ENCODE measurements at regions not wholly inside any gene's neighbourhood (a gene's known extent, or its start where the extent isn't known, plus 50 kb on each side); places are given as distances from the start of the nearest gene placed in this dataset.
"Not testable (repeated sequence)": the region's sequence is repeated elsewhere in the genome, so short reads cannot be mapped to it uniquely, and the experiment has no call there.

GRCh38 chr7:81293806-81294205 is 375.0 kb upstream of the SEMA3C start:
- no peaks in the 10 kb centered on the region for H3K36me3 ChIP-seq (ENCODE audit: control insufficient read depth, insufficient read depth, low read length)
- H3K9me3 ChIP-seq (ENCODE audit: control insufficient read depth, insufficient read depth, low read depth, low read length) = no peaks in the 10 kb centered on the region
- H3K27me3 ChIP-seq (ENCODE audit: control insufficient read depth, insufficient read depth, low read length) = no peaks in the 10 kb centered on the region
- H3K9ac ChIP-seq (ENCODE audit: low read length) = no peak overlapping the region
- no peaks in the 10 kb centered on the region for H3K4me1 ChIP-seq (ENCODE audit: control insufficient read depth, insufficient read depth, low read length)
- H3K4me3 ChIP-seq (ENCODE audit: low read depth, low read length) = no peak overlapping the region
- no peak overlapping the region for H3K27ac ChIP-seq (ENCODE audit: low read depth, low read length)

GRCh38 chr7:81286754-81287153 is 367.9 kb upstream of the SEMA3C start:
- not testable (repeated sequence) for H3K9ac ChIP-seq (ENCODE audit: low read length); H3K4me1 ChIP-seq (ENCODE audit: control insufficient read depth, insufficient read depth, low read length); H3K27me3 ChIP-seq (ENCODE audit: control insufficient read depth, insufficient read depth, low read length); H3K9me3 ChIP-seq (ENCODE audit: control insufficient read depth, insufficient read depth, low read depth, low read length); H3K36me3 ChIP-seq (ENCODE audit: control insufficient read depth, insufficient read depth, low read length); H3K4me3 ChIP-seq (ENCODE audit: low read depth, low read length); H3K27ac ChIP-seq (ENCODE audit: low read depth, low read length)

DNA sequence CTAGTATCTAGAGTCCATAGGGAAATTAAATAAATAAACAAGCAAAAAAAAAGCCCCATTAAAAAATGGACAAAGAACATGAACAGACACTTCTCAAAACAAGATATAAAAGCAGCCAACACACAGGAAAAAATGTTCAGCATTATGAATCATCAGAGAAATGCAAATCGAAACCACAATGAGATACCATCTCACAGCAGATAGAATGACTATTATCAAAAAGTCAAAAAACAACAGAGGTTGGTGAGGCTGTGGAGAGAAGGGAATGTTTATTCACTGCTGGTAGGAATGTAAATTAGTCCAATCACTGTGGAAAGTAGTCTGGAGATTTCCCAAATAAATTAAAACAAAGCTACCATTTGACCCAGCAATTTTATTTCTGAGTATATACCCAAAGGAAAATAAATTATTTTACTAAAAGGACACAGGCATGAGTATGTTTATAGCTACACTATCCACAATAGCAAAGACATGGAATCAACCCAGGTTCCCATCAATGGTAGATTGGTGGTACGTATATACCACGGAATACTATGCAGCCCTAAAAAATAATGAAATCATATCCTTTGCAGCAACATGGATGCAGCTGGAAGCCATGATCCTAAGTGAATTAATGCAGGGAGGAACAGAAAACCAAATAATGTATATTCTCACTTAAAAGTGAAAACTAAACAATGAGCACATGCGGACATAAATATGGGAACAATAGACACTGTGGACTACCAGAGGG is 366.5 kb upstream of the SEMA3C start:
- Histone ChIP-seq H3K27me3 (ENCODE audit: control insufficient read depth, insufficient read depth, low read length) (no peaks in the 10 kb centered on the region), H3K27ac (ENCODE audit: low read depth, low read length) (no peak overlapping the region), H3K36me3 (ENCODE audit: control insufficient read depth, insufficient read depth, low read length) (no peaks in the 10 kb centered on the region), H3K9ac (ENCODE audit: low read length) (no peak overlapping the region), H3K9me3 (ENCODE audit: control insufficient read depth, insufficient read depth, low read depth, low read length) (no peaks in the 10 kb centered on the region), H3K4me3 (ENCODE audit: low read depth, low read length) (no peak overlapping the region), H3K4me1 (ENCODE audit: control insufficient read depth, insufficient read depth, low read length) (no peaks in the 10 kb centered on the region)

DNA sequence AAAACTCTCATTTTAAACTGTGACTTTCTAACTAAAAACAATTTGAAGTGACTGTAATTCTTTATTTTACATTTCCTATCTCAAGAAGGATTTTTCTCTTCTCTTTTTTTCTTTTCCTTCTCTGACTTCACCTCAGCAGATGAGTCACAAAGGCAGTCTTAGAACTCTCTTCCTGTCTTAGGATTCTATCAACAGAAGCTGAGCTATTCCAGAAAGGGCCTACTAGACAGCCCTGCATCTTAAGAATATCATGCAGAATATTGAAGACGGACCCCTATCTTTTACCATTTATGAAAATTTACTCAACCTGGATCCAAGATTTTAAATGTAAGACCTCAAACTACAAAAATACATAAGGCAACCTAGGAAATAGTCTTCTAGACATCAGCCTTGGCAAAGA is 365.7 kb upstream of the SEMA3C start:
- Histone ChIP-seq H3K27ac (ENCODE audit: low read depth, low read length) (no peak overlapping the region), H3K4me1 (ENCODE audit: control insufficient read depth, insufficient read depth, low read length) (no peaks in the 10 kb centered on the region)

GRCh38 chr7:81280531-81280930 is 361.7 kb upstream of the SEMA3C start:
- no peak overlapping the region for H3K27ac ChIP-seq (ENCODE audit: low read depth, low read length)
- no peaks in the 10 kb centered on the region for H3K9me3 ChIP-seq (ENCODE audit: control insufficient read depth, insufficient read depth, low read depth, low read length)
- no peak overlapping the region for H3K4me3 ChIP-seq (ENCODE audit: low read depth, low read length)
- H3K4me1 ChIP-seq (ENCODE audit: control insufficient read depth, insufficient read depth, low read length) = no peaks in the 10 kb centered on the region
- no peaks in the 10 kb centered on the region for H3K36me3 ChIP-seq (ENCODE audit: control insufficient read depth, insufficient read depth, low read length)
- no peak overlapping the region for H3K9ac ChIP-seq (ENCODE audit: low read length)
- no peaks in the 10 kb centered on the region for H3K27me3 ChIP-seq (ENCODE audit: control insufficient read depth, insufficient read depth, low read length)

More for the DNA sequence above, 365.7 kb upstream of the SEMA3C start:
- no peaks in the 10 kb centered on the region for H3K9me3 ChIP-seq (ENCODE audit: control insufficient read depth, insufficient read depth, low read depth, low read length)
- no peak overlapping the region for H3K4me3 ChIP-seq (ENCODE audit: low read depth, low read length)
- no peak overlapping the region for H3K9ac ChIP-seq (ENCODE audit: low read length)
- no peaks in the 10 kb centered on the region for H3K36me3 ChIP-seq (ENCODE audit: control insufficient read depth, insufficient read depth, low read length)
- H3K27me3 ChIP-seq (ENCODE audit: control insufficient read depth, insufficient read depth, low read length) = no peaks in the 10 kb centered on the region

- H3K36me3 ChIP-seq (ENCODE audit: control insufficient read depth, insufficient read depth, low read length) = no peaks in the 10 kb centered on the region
- H3K4me1 ChIP-seq (ENCODE audit: control insufficient read depth, insufficient read depth, low read length) = no peaks in the 10 kb centered on the region; the same call in 1 of the 2 replicates
- no peak overlapping the region for H3K9ac ChIP-seq (ENCODE audit: low read length)
- no peak overlapping the region for H3K4me3 ChIP-seq (ENCODE audit: low read depth, low read length)
- H3K27ac ChIP-seq (ENCODE audit: low read depth, low read length) = no peak overlapping the region
- H3K9me3 ChIP-seq (ENCODE audit: control insufficient read depth, insufficient read depth, low read depth, low read length) = no peaks in the 10 kb centered on the region
- H3K27me3 ChIP-seq (ENCODE audit: control insufficient read depth, insufficient read depth, low read length) = no peaks in the 10 kb centered on the region
These were observed 358.8 kb upstream of the SEMA3C start for GRCh38 chr7:81277691-81278090.

GRCh38 chr7:81273601-81274397 is 354.9 kb upstream of the SEMA3C start:
- H3K27ac ChIP-seq (ENCODE audit: low read depth, low read length) = no peak overlapping the region
- H3K9ac ChIP-seq (ENCODE audit: low read length) = no peak overlapping the region
- no peaks in the 10 kb centered on the region; the same call in 1 of the 2 replicates for H3K4me1 ChIP-seq (ENCODE audit: control insufficient read depth, insufficient read depth, low read length)
- H3K36me3 ChIP-seq (ENCODE audit: control insufficient read depth, insufficient read depth, low read length) = no peaks in the 10 kb centered on the region
- H3K9me3 ChIP-seq (ENCODE audit: control insufficient read depth, insufficient read depth, low read depth, low read length) = no peaks in the 10 kb centered on the region
- no peaks in the 10 kb centered on the region for H3K27me3 ChIP-seq (ENCODE audit: control insufficient read depth, insufficient read depth, low read length)
- H3K4me3 ChIP-seq (ENCODE audit: low read depth, low read length) = no peak overlapping the region

GRCh38 chr7:81272176-81272575 is 353.3 kb upstream of the SEMA3C start:
- H3K9me3 ChIP-seq (ENCODE audit: control insufficient read depth, insufficient read depth, low read depth, low read length) = peaks cover 3% of the 10 kb centered on the region

GRCh38 chr7:81268551-81268950 is 349.7 kb upstream of the SEMA3C start:
- Histone ChIP-seq H3K9me3 (ENCODE audit: control insufficient read depth, insufficient read depth, low read depth, low read length) (peaks cover 19% of the 10 kb centered on the region), H3K4me1 (ENCODE audit: control insufficient read depth, insufficient read depth, low read length) (no peaks in the 10 kb centered on the region; the same call in 1 of the 2 replicates), H3K36me3 (ENCODE audit: control insufficient read depth, insufficient read depth, low read length) (no peaks in the 10 kb centered on the region), H3K4me3 (ENCODE audit: low read depth, low read length) (no peak overlapping the region), H3K27ac (ENCODE audit: low read depth, low read length) (no peak overlapping the region), H3K9ac (ENCODE audit: low read length) (no peak overlapping the region), H3K27me3 (ENCODE audit: control insufficient read depth, insufficient read depth, low read length) (no peaks in the 10 kb centered on the region)

More at GRCh38 chr7:81272176-81272575, 353.3 kb upstream of the SEMA3C start:
- no peak overlapping the region for H3K9ac ChIP-seq (ENCODE audit: low read length)
- no peak overlapping the region for H3K4me3 ChIP-seq (ENCODE audit: low read depth, low read length)
- H3K27ac ChIP-seq (ENCODE audit: low read depth, low read length) = no peak overlapping the region
- no peaks in the 10 kb centered on the region for H3K36me3 ChIP-seq (ENCODE audit: control insufficient read depth, insufficient read depth, low read length)
- no peaks in the 10 kb centered on the region for H3K27me3 ChIP-seq (ENCODE audit: control insufficient read depth, insufficient read depth, low read length)
- no peaks in the 10 kb centered on the region; the same call in 1 of the 2 replicates for H3K4me1 ChIP-seq (ENCODE audit: control insufficient read depth, insufficient read depth, low read length)

GRCh38 chr7:81267508-81267907 is 348.7 kb upstream of the SEMA3C start:
- Histone ChIP-seq H3K4me3 (ENCODE audit: low read depth, low read length) (no peak overlapping the region), H3K4me1 (ENCODE audit: control insufficient read depth, insufficient read depth, low read length) (no peaks in the 10 kb centered on the region), H3K27me3 (ENCODE audit: control insufficient read depth, insufficient read depth, low read length) (no peaks in the 10 kb centered on the region), H3K36me3 (ENCODE audit: control insufficient read depth, insufficient read depth, low read length) (no peaks in the 10 kb centered on the region), H3K9ac (ENCODE audit: low read length) (no peak overlapping the region), H3K27ac (ENCODE audit: low read depth, low read length) (no peak overlapping the region), H3K9me3 (ENCODE audit: control insufficient read depth, insufficient read depth, low read depth, low read length) (peaks cover 19% of the 10 kb centered on the region)

DNA sequence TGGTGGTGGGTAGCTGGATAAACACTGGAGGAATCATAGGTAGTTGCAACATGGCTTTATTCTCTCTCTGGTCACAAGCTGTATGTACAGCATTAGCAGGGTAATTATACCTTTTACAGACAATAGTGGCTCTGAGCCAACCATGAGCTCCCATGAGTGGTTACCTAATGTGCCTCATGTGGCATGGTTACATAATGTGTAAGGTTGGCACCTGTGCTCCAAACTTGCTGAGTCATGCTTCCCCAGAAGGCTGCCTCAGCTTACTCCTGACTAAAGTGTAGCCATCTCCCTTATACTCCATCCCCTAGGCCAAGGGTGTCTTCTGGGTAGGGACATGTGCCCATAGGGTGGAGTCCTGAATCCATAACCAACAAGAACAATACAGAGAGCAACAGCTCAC is 345.3 kb upstream of the SEMA3C start:
- Histone ChIP-seq H3K4me1 (ENCODE audit: control insufficient read depth, insufficient read depth, low read length) (no peaks in the 10 kb centered on the region), H3K27ac (ENCODE audit: low read depth, low read length) (no peak overlapping the region)

More for the DNA sequence above, 345.3 kb upstream of the SEMA3C start:
- H3K27me3 ChIP-seq (ENCODE audit: control insufficient read depth, insufficient read depth, low read length) = no peaks in the 10 kb centered on the region
- H3K4me3 ChIP-seq (ENCODE audit: low read depth, low read length) = no peak overlapping the region
- no peaks in the 10 kb centered on the region for H3K36me3 ChIP-seq (ENCODE audit: control insufficient read depth, insufficient read depth, low read length)
- H3K9me3 ChIP-seq (ENCODE audit: control insufficient read depth, insufficient read depth, low read depth, low read length) = peaks cover 19% of the 10 kb centered on the region
- H3K9ac ChIP-seq (ENCODE audit: low read length) = no peak overlapping the region

Measured in HUES6 (cell line).